CD4-positive, alpha-beta T cell treated with Interleukin-17A for 4 hours (primary cell): ENCODE measurements at regions not wholly inside any gene's neighbourhood (a gene's known extent, or its start where the extent isn't known, plus 50 kb on each side); places are given as distances from the start of the nearest gene placed in this dataset.

ENCODE experiments used
- DNase-seq: peaks from one replicate; pipeline ENCODE4 v3.0.0-alpha.2; 2020; ENCODE audit warnings: mixed read lengths

DNA sequence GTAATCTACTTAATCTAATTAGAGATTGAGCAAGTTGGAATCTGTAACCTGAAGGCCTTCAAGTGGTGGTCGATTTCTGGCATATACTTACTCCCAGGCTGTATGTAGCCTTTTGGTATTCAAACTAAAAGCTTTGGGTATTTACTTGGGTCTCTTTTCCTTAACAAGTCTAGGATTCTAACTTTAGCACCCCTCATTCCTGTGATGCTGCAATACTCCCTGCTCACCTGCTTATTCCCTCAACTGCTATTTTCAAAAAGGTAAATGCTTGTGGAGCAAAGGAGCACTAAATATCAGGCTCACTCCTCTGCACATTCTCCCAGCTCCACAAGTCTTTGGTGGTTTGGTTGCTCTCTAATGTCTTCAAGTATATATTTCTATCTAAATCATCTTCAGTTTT, 68.0 kb upstream of the CYYR1 start:
- DNase-seq: no peak

DNA sequence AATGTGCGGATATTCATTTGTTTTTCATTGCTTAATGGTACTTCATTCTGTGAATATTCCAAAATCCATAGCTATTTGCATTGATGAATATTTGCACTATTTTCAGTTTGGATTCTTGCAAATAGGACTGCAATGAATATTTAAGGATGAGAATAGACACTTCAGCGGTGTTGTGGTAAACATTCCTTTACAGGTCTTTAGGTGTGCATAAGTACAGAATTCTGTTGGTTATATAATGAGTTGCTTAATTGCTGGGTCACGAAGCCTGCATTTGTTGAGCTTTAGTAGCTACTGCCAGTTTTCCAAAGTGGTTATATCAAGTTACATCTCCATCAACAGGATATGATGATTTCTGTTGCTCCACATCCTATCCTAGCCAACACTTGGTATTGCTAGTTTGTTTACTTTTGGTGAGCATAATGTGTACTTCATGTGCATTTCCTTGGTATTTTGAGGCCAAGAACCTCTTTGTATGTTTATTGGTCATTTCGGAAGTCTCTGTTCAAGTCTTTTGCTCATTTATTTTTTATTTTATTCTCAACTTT, 64.2 kb upstream of the CYYR1 start:
- no peak for DNase-seq

DNA sequence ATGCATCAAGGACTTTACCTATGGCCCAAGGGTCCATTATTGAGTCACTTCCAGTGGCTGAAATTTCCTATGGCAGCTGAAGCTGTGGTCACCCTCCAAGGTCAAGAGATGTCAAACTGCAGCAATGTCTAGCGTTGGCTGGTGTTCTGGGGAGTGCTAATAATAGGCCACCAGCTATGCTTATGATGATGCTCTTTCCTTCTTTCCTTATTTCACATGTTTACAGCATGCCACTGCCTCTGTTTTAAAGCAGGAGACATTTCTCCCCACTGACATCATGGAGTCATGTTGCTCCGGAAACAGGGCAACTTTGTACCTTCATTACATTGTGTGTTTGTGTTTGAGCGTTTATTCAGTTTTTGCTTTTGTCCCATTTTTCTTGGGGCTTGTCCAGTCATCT, 62.6 kb upstream of the CYYR1 start:
- DNase-seq: no peak

DNA sequence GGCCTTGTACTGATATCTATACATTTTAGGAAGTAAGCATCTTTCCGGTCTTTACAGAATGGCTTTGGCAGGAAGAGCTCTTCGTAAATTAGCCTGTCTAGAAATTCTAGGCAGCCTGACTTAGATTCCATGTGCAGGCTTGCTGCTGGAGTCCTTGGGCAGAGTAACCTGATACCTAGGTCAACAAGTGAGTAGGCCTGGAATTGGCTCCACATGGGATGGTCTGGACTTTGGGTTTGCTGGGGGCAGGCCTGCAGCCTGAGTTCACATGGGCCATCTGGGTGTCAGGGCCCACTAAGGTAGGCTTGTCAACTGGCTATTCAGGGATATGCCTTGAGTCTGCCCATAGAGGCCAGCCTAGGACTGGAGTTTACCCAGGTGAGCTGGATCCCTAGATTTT, 59.6 kb upstream of the CYYR1 start:
- no peak for DNase-seq

DNA sequence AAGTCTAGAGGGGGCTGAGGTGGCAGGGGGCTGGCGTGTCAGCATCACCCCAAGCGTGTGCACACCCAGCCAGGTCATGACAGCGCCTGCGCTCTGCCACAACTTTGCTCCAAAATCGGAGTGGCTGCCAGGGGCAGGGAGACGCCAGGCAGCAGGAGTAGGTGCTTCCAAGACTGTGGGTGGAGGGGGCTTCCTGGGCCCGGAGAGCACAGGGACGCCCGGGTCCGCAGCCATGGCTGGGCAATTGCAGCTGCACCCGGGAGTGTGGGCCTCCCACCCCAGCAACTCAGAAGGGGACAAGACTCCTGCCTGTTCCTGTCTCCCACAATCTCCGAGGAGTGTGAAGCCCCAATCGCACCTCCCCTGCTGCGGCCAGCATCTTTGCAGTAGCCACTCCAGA, 53.1 kb upstream of the CYYR1 start:
- no peak for DNase-seq

DNA sequence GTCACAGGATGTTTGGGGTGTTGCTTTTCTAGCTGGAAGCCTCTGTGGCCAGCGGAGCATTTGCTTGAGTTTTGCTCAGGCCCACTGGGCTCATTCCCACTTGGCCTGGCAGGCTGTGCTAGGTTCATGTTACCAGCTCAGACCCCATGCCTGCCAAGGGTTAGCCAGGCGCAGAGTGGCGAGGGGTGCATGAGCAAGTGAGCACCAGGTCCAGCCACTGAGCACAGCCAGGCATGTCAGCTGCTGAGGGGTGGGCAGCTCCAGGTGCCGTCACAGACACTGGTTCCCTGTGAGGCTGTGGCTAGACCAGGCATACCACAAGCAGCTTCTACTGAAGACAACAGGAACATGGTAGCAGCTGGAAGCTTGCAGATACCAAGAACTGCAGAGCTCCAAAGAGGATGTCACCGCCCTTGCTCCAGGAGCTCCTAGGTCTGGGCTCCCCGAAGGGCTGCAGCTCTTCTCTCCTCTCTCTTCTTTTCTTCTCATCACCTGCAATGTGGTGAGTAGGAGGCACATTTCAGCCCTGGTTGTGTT, 52.0 kb upstream of the CYYR1 start:
- DNase-seq: no peak
